ENCODE measurements at regions not wholly inside any gene's neighbourhood (a gene's known extent, or its start where the extent isn't known, plus 50 kb on each side); places are given as distances from the start of the nearest gene placed in this dataset.

GRCh38 chr18:39406941-39407340, 1841.3 kb upstream of the CELF4 start:
- no TSS peak for BruUV-seq (replicated peaks)
- intact Hi-C loops (cut with micrococcal nuclease; ENCODE audit: unreplicated experiment): no loop called here
- no peaks in the 10 kb centered on the region for H3K4me1 ChIP-seq
- H3K4me3 Mint-ChIP-seq (ENCODE audit: unreplicated experiment): no peak overlapping the region
- TF ChIP-seq CTCF (IDR thresholded peaks at IDR 0.05; ENCODE audit: insufficient read depth in 1 of 2, low read depth in 1 of 2, low read length in 1 of 2, severe bottlenecking in 1 of 2, unreplicated experiment in 1 of 2): no peak
- no peaks in the 10 kb centered on the region for H3K27me3 Mint-ChIP-seq (ENCODE audit: insufficient read depth, unreplicated experiment)
- no peaks in the 10 kb centered on the region for H3K9me3 Mint-ChIP-seq (ENCODE audit: unreplicated experiment)
- no peaks in the 10 kb centered on the region for H3K9me3 ChIP-seq
- no peaks in the 10 kb centered on the region for H3K36me3 Mint-ChIP-seq (ENCODE audit: insufficient read depth, unreplicated experiment)
- DNase-seq: no peak
- H3K27ac Mint-ChIP-seq (ENCODE audit: unreplicated experiment): no peak overlapping the region
- H3K4me1 Mint-ChIP-seq (ENCODE audit: low read depth, unreplicated experiment): no peaks in the 10 kb centered on the region
- H3K4me3 ChIP-seq (ENCODE audit: low read depth, low read length): no peak overlapping the region
- ChIA-PET CTCF (no interaction called here), POLR2A (no interaction called here)
- no peaks in the 10 kb centered on the region for H3K27me3 ChIP-seq (replicated peaks; ENCODE audit: control insufficient read depth, insufficient read depth, low read length)
- H3K36me3 ChIP-seq (ENCODE audit: control insufficient read depth, insufficient read depth, low read length): no peaks in the 10 kb centered on the region

GRCh38 chr18:39403121-39403520, 1837.5 kb upstream of the CELF4 start:
- H3K4me3 ChIP-seq (ENCODE audit: low read depth, low read length): no peak overlapping the region
- Mint-ChIP-seq H3K9me3 (ENCODE audit: unreplicated experiment) (no peaks in the 10 kb centered on the region), H3K4me3 (ENCODE audit: unreplicated experiment) (no peak overlapping the region), H3K36me3 (ENCODE audit: insufficient read depth, unreplicated experiment) (no peaks in the 10 kb centered on the region), H3K27me3 (ENCODE audit: insufficient read depth, unreplicated experiment) (no peaks in the 10 kb centered on the region), H3K4me1 (ENCODE audit: low read depth, unreplicated experiment) (no peaks in the 10 kb centered on the region), H3K27ac (ENCODE audit: unreplicated experiment) (no peak overlapping the region)
- H3K36me3 ChIP-seq (ENCODE audit: control insufficient read depth, insufficient read depth, low read length): no peaks in the 10 kb centered on the region
- no TSS peak for BruUV-seq (replicated peaks)
- no peaks in the 10 kb centered on the region for H3K9me3 ChIP-seq
- intact Hi-C loops (cut with micrococcal nuclease; ENCODE audit: unreplicated experiment): no loop called here
- no peaks in the 10 kb centered on the region for H3K4me1 ChIP-seq
- no peak for TF ChIP-seq CTCF (IDR thresholded peaks at IDR 0.05; ENCODE audit: insufficient read depth in 1 of 2, low read depth in 1 of 2, low read length in 1 of 2, severe bottlenecking in 1 of 2, unreplicated experiment in 1 of 2)
- ChIA-PET POLR2A (interaction anchor here (0.7 kb wide), 1 partner anchor 58 kb away, joined by 3 read pairs; no protein-coding TSS in a partner anchor), CTCF (no interaction called here)
- DNase-seq: no peak
- no peaks in the 10 kb centered on the region for H3K27me3 ChIP-seq (replicated peaks; ENCODE audit: control insufficient read depth, insufficient read depth, low read length)

- DNase-seq: no peak
- ChIA-PET POLR2A (no interaction called here), CTCF (no interaction called here)
- H3K4me1 Mint-ChIP-seq (ENCODE audit: low read depth, unreplicated experiment): no peaks in the 10 kb centered on the region
- no peaks in the 10 kb centered on the region for H3K36me3 Mint-ChIP-seq (ENCODE audit: insufficient read depth, unreplicated experiment)
- Histone ChIP-seq H3K27me3 (replicated peaks; ENCODE audit: control insufficient read depth, insufficient read depth, low read length) (no peaks in the 10 kb centered on the region), H3K9me3 (no peaks in the 10 kb centered on the region), H3K4me1 (no peaks in the 10 kb centered on the region), H3K4me3 (ENCODE audit: low read depth, low read length) (no peak overlapping the region), H3K36me3 (ENCODE audit: control insufficient read depth, insufficient read depth, low read length) (no peaks in the 10 kb centered on the region)
- no peak for TF ChIP-seq CTCF (IDR thresholded peaks at IDR 0.05; ENCODE audit: insufficient read depth in 1 of 2, low read depth in 1 of 2, low read length in 1 of 2, severe bottlenecking in 1 of 2, unreplicated experiment in 1 of 2)
- H3K9me3 Mint-ChIP-seq (ENCODE audit: unreplicated experiment): no peaks in the 10 kb centered on the region
- no peak overlapping the region for H3K27ac Mint-ChIP-seq (ENCODE audit: unreplicated experiment)
- H3K27me3 Mint-ChIP-seq (ENCODE audit: insufficient read depth, unreplicated experiment): no peaks in the 10 kb centered on the region
- BruUV-seq (replicated peaks): no TSS peak
- no peak overlapping the region for H3K4me3 Mint-ChIP-seq (ENCODE audit: unreplicated experiment)
- intact Hi-C loops (cut with micrococcal nuclease; ENCODE audit: unreplicated experiment): no loop called here
These were observed 1834.1 kb upstream of the CELF4 start for GRCh38 chr18:39399662-39400061.

Data from Caco-2 (cell line).